Thymus (tissue), 11 donors: ENCODE measurements at regions not wholly inside any gene's neighbourhood (a gene's known extent, or its start where the extent isn't known, plus 50 kb on each side); places are given as distances from the start of the nearest gene placed in this dataset.

Experiments used
- DNase-seq, 9 donors: peaks; one replicate each; pipeline ENCODE4 v3.0.0-alpha.2; 2013; ENCODE audit warnings: low spot score in 9 of 9, low read depth in 6 of 9, missing footprints in 1 of 9
- H3K27ac ChIP-seq, 2 donors: one replicate each; pipeline ENCODE4 v1.5.1; 2013; ENCODE audit warnings: control low read depth in 1 of 2, low read depth in 1 of 2, low read length in 1 of 2, mild to moderate bottlenecking in 1 of 2, moderate library complexity in 1 of 2
- H3K27me3 ChIP-seq, 2 donors: one replicate each; pipeline ENCODE4 v1.5.1; 2013; ENCODE audit warnings: low read length in 1 of 2; ENCODE audit not compliant: control insufficient read depth in 2 of 2, insufficient read depth in 1 of 2
- H3K36me3 ChIP-seq, 2 donors: one replicate each; pipeline ENCODE4 v1.5.1; 2013; ENCODE audit warnings: low read length in 1 of 2, mild to moderate bottlenecking in 1 of 2, moderate library complexity in 1 of 2; ENCODE audit not compliant: control insufficient read depth in 2 of 2, insufficient read depth in 2 of 2
- H3K4me1 ChIP-seq, 2 donors: one replicate each; pipeline ENCODE4 v1.5.1; 2013; ENCODE audit warnings: low read length in 2 of 2; ENCODE audit not compliant: control insufficient read depth in 2 of 2, insufficient read depth in 2 of 2
- H3K4me3 ChIP-seq, 2 donors: one replicate each; pipeline ENCODE4 v1.5.1; 2013; ENCODE audit warnings: low read length in 2 of 2, control low read depth in 1 of 2, mild to moderate bottlenecking in 1 of 2
- H3K9me3 ChIP-seq, 2 donors: one replicate each; pipeline ENCODE4 v1.5.1; 2013; ENCODE audit warnings: low read length in 1 of 2, mild to moderate bottlenecking in 1 of 2; ENCODE audit not compliant: control insufficient read depth in 2 of 2, insufficient read depth in 1 of 2
- WGBS: extraction: QIAGEN DNeasy Blood & Tissue Kit; methylation state at CpG from one replicate; pipeline ENCODE4 v1.1.7; 2013; 5-methylcytosine and 5-hydroxymethylcytosine counted together
- donor health status: healthy.

GRCh38 chr15:92527197-92527596, 128.4 kb downstream of the FAM174B start:
- no peak overlapping the region for H3K4me3 ChIP-seq
- no peak for DNase-seq
- H3K9me3 ChIP-seq = no peaks in the 10 kb centered on the region
- H3K27ac ChIP-seq = no peak overlapping the region
- 92% methylated on average over 2 of the region's 2 CpGs for WGBS
- no peaks in the 10 kb centered on the region for H3K27me3 ChIP-seq
- peaks cover 0 to 13% of the 10 kb centered on the region in 2 donors for H3K4me1 ChIP-seq
- no peaks in the 10 kb centered on the region for H3K36me3 ChIP-seq

- Histone ChIP-seq H3K9me3 (no peaks in the 10 kb centered on the region), H3K36me3 (no peaks in the 10 kb centered on the region), H3K4me3 (no peak overlapping the region), H3K4me1 (peaks cover 0 to 13% of the 10 kb centered on the region in 2 donors), H3K27me3 (no peaks in the 10 kb centered on the region), H3K27ac (no peak overlapping the region)
- 62% methylated on average over 3 of the region's 3 CpGs for WGBS
- DNase-seq = no peak
These were observed 129.8 kb downstream of the FAM174B start for GRCh38 chr15:92525758-92526245.

GRCh38 chr15:92524874-92525565, 130.6 kb downstream of the FAM174B start:
- no peak overlapping the region for H3K27ac ChIP-seq
- peak in 2 of 9 donors; percentile 13 to 46 for DNase-seq
- H3K4me3 ChIP-seq = no peak overlapping the region
- H3K9me3 ChIP-seq = no peaks in the 10 kb centered on the region
- no peaks in the 10 kb centered on the region for H3K36me3 ChIP-seq
- peaks cover 0 to 13% of the 10 kb centered on the region in 2 donors for H3K4me1 ChIP-seq
- WGBS = 91% methylated on average over 7 of the region's 7 CpGs
- no peaks in the 10 kb centered on the region for H3K27me3 ChIP-seq

GRCh38 chr15:92524161-92524560, 130.5 kb downstream of the ST8SIA2 start:
- H3K27me3 ChIP-seq = no peaks in the 10 kb centered on the region
- H3K9me3 ChIP-seq = no peaks in the 10 kb centered on the region
- H3K27ac ChIP-seq = no peak overlapping the region
- WGBS = 92% methylated on average over 5 of the region's 5 CpGs
- no peak for DNase-seq
- H3K4me3 ChIP-seq = no peak overlapping the region
- peaks cover 0 to 13% of the 10 kb centered on the region in 2 donors for H3K4me1 ChIP-seq
- no peaks in the 10 kb centered on the region for H3K36me3 ChIP-seq

GRCh38 chr15:92523176-92523575, 129.5 kb downstream of the ST8SIA2 start:
- no peak for DNase-seq
- no peak overlapping the region for H3K4me3 ChIP-seq
- H3K9me3 ChIP-seq = no peaks in the 10 kb centered on the region
- 98% methylated on average over 2 of the region's 2 CpGs for WGBS
- H3K4me1 ChIP-seq = peaks cover 0 to 13% of the 10 kb centered on the region in 2 donors
- no peak overlapping the region for H3K27ac ChIP-seq
- H3K36me3 ChIP-seq = no peaks in the 10 kb centered on the region
- no peaks in the 10 kb centered on the region for H3K27me3 ChIP-seq

- 22% methylated on average over 7 of the region's 7 CpGs for WGBS
- no peaks in the 10 kb centered on the region for H3K36me3 ChIP-seq
- peak; percentile 30 to 82 (median 46) for DNase-seq
- no peak overlapping the region for H3K4me3 ChIP-seq
- no peak overlapping the region for H3K27ac ChIP-seq
- H3K27me3 ChIP-seq = no peaks in the 10 kb centered on the region
- peaks cover 0 to 13% of the 10 kb centered on the region in 2 donors for H3K4me1 ChIP-seq
- H3K9me3 ChIP-seq = no peaks in the 10 kb centered on the region
These were observed 127.9 kb downstream of the ST8SIA2 start for GRCh38 chr15:92521624-92522008.

GRCh38 chr15:92520914-92521623, 127.4 kb downstream of the ST8SIA2 start:
- H3K27ac ChIP-seq = no peak overlapping the region
- no peaks in the 10 kb centered on the region for H3K27me3 ChIP-seq
- 92% methylated on average over 2 of the region's 2 CpGs for WGBS
- DNase-seq = no peak
- H3K36me3 ChIP-seq = no peaks in the 10 kb centered on the region
- peaks cover 0 to 13% of the 10 kb centered on the region in 2 donors for H3K4me1 ChIP-seq
- H3K9me3 ChIP-seq = no peaks in the 10 kb centered on the region
- H3K4me3 ChIP-seq = no peak overlapping the region

- no peak overlapping the region for H3K27ac ChIP-seq
- no peaks in the 10 kb centered on the region for H3K27me3 ChIP-seq
- 92% methylated on average over 3 of the region's 3 CpGs for WGBS
- no peaks in the 10 kb centered on the region for H3K9me3 ChIP-seq
- no peak for DNase-seq
- H3K4me1 ChIP-seq = peaks cover 0 to 4% of the 10 kb centered on the region in 2 donors
- H3K4me3 ChIP-seq = no peak overlapping the region
- no peaks in the 10 kb centered on the region for H3K36me3 ChIP-seq
These were observed 126.0 kb downstream of the ST8SIA2 start for GRCh38 chr15:92519709-92520108.
